RCC 7860 (cell line): ENCODE measurements at regions not wholly inside any gene's neighbourhood (a gene's known extent, or its start where the extent isn't known, plus 50 kb on each side); places are given as distances from the start of the nearest gene placed in this dataset.

Experiments used
- DNase-seq: peaks from one replicate; pipeline ENCODE4 v3.0.0-alpha.2; 2015; ENCODE audit warnings: low spot score
- FAIRE-seq: peaks from 2 replicates; lab custom pipeline; 2012; peaks lifted over from hg19 to GRCh38; lab: Jason Lieb, UNC

- FAIRE-seq (no peak), DNase-seq (no peak)
Measured at GRCh38 chr3:35946121-35946853, 307.0 kb downstream of the ARPP21 start.

- FAIRE-seq = no peak
- no peak for DNase-seq
Measured at GRCh38 chr3:35946854-35947515, 307.7 kb downstream of the ARPP21 start.

- DNase-seq = no peak
- FAIRE-seq = no peak
Measured at GRCh38 chr3:35950021-35950420, 310.7 kb downstream of the ARPP21 start.

- FAIRE-seq (no peak), DNase-seq (no peak)
Measured at GRCh38 chr3:35954413-35954812, 315.1 kb downstream of the ARPP21 start.

GRCh38 chr3:35965908-35966307 is 326.6 kb downstream of the ARPP21 start:
- FAIRE-seq = peak; percentile 42

GRCh38 chr3:35966629-35967464 is 327.5 kb downstream of the ARPP21 start:
- FAIRE-seq = no peak
- no peak for DNase-seq

More at GRCh38 chr3:35965908-35966307, 326.6 kb downstream of the ARPP21 start:
- DNase-seq = peak; percentile 45

- DNase-seq (no peak), FAIRE-seq (no peak)
Measured at GRCh38 chr3:35968043-35968622, 328.8 kb downstream of the ARPP21 start.

GRCh38 chr3:35969406-35969805 is 330.1 kb downstream of the ARPP21 start:
- no peak for FAIRE-seq
- DNase-seq = no peak

- no peak for FAIRE-seq
Measured at GRCh38 chr3:35970793-35971192, 331.5 kb downstream of the ARPP21 start.

GRCh38 chr3:35971686-35972085 is 332.4 kb downstream of the ARPP21 start:
- FAIRE-seq (no peak), DNase-seq (no peak)

More at GRCh38 chr3:35970793-35971192, 331.5 kb downstream of the ARPP21 start:
- no peak for DNase-seq

- DNase-seq = no peak
- FAIRE-seq = no peak
Measured at GRCh38 chr3:35974872-35975271, 335.5 kb downstream of the ARPP21 start.

GRCh38 chr3:35986161-35986560 is 346.8 kb downstream of the ARPP21 start:
- DNase-seq (no peak), FAIRE-seq (no peak)

- DNase-seq (no peak), FAIRE-seq (no peak)
Measured at GRCh38 chr3:35987386-35987785, 348.1 kb downstream of the ARPP21 start.

- DNase-seq = no peak
- FAIRE-seq = no peak
Measured at GRCh38 chr3:35992041-35992440, 352.7 kb downstream of the ARPP21 start.

GRCh38 chr3:36011791-36012190 is 368.5 kb upstream of the STAC start:
- DNase-seq = no peak
- no peak for FAIRE-seq

- no peak for DNase-seq
- no peak for FAIRE-seq
Measured at GRCh38 chr3:36013425-36013824, 366.9 kb upstream of the STAC start.

GRCh38 chr3:36025232-36025631 is 355.1 kb upstream of the STAC start:
- FAIRE-seq (no peak), DNase-seq (no peak)

GRCh38 chr3:36032180-36033047 is 347.9 kb upstream of the STAC start:
- DNase-seq (no peak), FAIRE-seq (no peak)

GRCh38 chr3:36058404-36059030 is 321.8 kb upstream of the STAC start:
- peak; percentile 5 for FAIRE-seq
- no peak for DNase-seq

GRCh38 chr3:36060950-36061349 is 319.4 kb upstream of the STAC start:
- DNase-seq (peak; percentile 58), FAIRE-seq (peak; percentile 31)
